Loucy (cell line): ENCODE measurements at regions not wholly inside any gene's neighbourhood (a gene's known extent, or its start where the extent isn't known, plus 50 kb on each side); places are given as distances from the start of the nearest gene placed in this dataset.

ENCODE experiments used
- EZH2phosphoT487 ChIP-seq: fragments of 200-600 bp; IDR thresholded peaks from 2 replicates; pipeline ENCODE4 v1.6.1; 2018; ENCODE audit warnings: antibody characterized with exemption, mild to moderate bottlenecking, moderate library complexity, borderline replicate concordance
- TF ChIP-seq, protein P1 (sequence below): fragments of 200-600 bp; sonication (generic); conservative IDR thresholded peaks from 2 replicates; pipeline ENCODE4 v1.5.1; 2014; ENCODE audit warnings: mild to moderate bottlenecking, antibody characterized with exemption, low read length

DNA sequence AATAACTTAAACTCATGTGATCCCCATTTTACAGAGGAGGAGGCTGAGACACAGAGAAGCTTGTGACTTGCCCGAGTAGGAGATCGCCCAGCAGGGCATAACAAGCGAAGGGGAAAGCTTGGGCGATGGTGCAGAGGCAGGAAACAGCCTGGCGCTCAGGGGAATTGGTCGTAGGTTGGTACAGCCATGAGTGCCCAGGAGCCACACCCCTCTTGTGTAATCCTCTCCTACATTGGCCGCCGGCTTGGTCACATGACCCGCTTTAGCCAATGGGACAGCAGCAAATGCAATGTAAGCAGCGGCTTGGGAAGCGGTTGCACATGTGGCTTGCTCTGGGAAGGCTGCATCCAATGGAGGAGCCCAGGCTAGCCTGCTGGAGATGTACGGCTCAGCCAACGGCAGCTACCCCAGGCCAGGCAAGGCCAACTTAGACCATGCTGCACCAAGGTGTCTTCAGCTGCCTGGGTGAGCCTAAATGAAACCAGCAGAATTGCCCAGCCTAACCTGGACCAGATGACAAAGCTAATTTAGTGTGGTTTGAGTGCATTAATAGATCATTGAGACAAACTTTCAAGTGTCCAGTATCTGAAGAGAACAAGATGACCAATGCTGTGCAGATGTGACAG, 50.3 kb upstream of the SLC6A6 start:
- TF ChIP-seq, protein P1, sequence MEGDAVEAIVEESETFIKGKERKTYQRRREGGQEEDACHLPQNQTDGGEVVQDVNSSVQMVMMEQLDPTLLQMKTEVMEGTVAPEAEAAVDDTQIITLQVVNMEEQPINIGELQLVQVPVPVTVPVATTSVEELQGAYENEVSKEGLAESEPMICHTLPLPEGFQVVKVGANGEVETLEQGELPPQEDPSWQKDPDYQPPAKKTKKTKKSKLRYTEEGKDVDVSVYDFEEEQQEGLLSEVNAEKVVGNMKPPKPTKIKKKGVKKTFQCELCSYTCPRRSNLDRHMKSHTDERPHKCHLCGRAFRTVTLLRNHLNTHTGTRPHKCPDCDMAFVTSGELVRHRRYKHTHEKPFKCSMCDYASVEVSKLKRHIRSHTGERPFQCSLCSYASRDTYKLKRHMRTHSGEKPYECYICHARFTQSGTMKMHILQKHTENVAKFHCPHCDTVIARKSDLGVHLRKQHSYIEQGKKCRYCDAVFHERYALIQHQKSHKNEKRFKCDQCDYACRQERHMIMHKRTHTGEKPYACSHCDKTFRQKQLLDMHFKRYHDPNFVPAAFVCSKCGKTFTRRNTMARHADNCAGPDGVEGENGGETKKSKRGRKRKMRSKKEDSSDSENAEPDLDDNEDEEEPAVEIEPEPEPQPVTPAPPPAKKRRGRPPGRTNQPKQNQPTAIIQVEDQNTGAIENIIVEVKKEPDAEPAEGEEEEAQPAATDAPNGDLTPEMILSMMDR, result no peak
- TF ChIP-seq EZH2phosphoT487, result no peak
